Endometrial microvascular endothelial cells (primary cell): ENCODE measurements at regions not wholly inside any gene's neighbourhood (a gene's known extent, or its start where the extent isn't known, plus 50 kb on each side); places are given as distances from the start of the nearest gene placed in this dataset.
"Not testable (repeated sequence)": the region's sequence is repeated elsewhere in the genome, so short reads cannot be mapped to it uniquely, and the experiment has no call there.

Experiments used
- in situ Hi-C: cut with HindIII; loops from 2 replicates; pipeline ENCODE4 v1.10.0; 2017; ENCODE audit warnings: low sequenced_read_pairs, low pct_unique_long_range_greater_than_20kb; ENCODE audit errors: inconsistent ontology term

- in situ Hi-C loops: no loop called here
Observed at GRCh38 chr5:2166306-2166978, 283.7 kb upstream of the IRX4 start.

DNA sequence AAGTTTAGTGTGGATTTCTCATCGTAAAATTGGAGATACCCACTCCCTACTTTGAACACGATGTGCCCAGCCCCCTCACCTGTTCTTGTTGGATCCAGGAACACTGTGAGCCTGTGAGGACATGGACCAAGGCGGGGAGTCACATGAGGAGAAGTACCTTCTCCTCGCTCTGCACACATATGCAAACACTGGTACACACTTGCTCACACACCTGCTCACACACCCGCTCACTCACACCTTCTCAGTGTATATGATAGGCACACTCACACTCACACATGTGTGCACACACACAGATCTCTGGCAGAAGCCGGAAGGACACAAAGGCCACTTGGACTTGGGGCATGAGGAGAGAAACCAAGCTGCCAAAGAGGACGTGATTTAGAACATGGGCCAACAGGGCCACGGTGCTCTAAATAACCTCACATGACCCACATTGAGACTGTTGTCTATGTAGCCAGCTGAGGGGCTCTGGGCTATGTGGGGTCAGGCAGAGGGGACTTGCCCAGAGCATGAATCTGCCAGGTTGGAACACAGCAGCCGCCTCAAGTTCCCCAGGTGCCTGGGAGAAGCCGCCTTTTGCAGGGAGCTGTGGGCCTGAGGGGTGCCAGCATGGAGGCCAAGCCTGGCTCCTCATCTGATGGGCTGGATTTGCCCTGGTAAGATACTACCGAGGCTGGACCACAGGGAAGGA lies 283.0 kb upstream of the IRX4 start:
- in situ Hi-C loops: no loop called here

DNA sequence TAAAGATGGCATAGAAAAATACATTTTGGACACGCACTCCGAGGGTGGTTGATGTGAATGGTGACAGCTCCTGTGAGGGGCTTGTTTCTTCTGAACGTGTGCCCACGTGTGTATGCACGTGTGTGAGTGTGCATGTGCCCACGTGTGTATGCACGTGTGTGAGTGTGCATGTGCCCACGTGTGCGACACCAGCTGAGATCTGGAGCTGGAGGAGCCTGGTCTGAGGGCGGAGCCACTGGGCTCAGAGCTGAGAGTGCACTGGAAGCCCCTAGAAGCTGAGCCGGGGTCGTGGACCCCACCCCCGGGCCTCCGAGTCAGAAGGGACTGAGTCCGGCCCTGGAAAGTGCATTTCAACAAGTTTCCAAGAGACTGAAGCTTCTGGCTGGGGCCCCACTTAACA lies 282.5 kb upstream of the IRX4 start:
- in situ Hi-C loops: no loop called here

DNA sequence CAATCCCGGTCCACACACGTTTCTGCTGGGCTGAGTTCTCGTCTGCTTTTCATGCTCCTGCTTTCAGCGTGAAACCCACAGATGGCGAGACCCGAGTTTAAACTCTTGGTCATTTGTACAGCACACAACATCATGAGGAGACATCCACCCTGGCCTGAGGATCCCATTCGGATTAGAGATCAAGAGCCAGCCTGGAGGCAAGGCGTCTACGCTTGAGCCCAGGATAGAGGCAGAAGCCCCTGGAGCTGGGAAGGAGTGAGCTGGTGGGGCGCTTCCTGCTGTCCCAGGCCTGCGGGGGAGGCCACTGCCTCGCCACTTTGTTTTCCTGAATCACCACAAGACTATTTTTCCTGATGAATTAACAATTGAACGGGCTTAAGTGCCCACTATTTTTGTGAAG lies 281.9 kb upstream of the IRX4 start:
- in situ Hi-C loops: no loop called here

DNA sequence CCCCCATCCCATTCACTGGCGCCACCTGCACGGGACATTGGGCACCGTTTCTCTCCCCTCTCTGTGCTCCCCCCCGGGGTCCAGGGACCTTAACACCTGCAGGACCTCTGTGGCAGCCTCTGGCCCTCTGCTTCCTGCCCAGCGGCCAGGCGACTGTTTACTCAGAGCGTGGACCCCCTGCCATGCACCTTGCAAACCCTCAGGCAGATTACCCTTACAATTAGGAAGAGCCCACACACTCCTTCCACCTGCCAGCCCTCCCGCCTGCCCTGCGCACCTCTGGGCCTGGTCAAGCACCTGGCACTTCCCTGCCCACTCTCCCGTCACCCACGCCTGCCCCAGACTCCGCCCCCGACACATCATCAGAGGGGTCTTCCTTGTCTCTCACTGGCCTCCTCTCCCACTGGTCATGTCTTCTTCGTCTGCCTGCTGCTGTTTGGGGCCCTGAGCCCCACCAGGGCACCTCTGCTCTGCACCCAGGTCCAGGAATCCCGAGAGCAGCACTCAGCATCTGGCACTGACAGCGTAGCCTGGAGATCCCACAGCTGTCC lies 281.3 kb upstream of the IRX4 start:
- in situ Hi-C loops: no loop called here

DNA sequence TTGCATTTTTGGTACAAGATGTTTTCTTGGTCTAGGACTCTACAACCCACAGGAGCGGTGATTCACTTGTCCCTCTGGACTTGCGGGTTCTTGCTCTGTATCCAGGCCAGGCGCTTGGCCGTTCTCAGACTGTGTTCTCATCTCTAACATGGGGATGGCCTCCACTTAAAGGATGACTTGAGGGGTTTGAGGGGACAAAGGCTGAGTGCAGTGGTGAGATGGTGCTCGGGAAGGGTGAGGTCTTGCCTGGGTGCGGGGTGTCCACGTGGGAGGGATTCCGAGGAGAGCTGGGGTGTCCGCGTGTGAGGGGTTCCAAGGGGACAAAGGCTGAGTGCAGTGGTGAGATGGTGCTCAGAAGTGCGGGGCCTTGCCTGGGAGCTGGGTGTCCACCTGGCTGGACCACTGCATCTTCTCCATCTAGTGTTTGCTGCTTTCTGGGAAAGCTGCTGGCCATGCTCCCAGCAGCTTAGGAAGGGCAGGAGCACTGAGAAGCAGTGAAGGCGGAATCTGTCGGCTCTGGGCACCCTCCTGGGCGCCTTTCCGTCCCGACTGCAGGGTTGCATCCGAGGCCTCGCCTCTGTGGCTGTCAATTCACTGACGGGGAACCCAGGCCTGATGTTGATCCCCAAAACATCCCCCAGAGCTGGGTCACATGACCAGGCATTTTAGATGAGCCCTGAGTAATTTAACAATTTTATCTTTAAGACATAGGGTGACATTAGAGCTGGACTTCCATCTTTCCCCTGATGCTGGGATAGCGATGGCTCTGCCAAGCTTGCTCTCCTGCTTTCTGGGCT lies 280.5 kb upstream of the IRX4 start:
- in situ Hi-C loops: no loop called here

DNA sequence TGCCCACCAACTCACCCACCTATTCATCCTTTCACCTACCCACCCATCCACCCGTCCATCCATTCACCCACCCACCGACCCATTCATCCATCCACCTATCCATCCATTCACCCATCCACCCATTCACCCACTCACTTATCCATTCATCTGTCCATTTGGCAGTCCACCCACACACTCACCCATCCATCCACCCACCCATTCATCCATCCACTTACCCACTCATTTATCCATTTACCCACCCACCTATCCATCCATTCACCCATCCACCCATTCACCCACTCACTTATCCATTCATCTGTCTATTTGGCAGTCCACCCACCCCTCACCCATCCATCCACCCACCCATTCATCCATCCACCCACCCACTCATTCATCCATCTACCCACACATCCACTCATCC lies 278.1 kb upstream of the IRX4 start:
- in situ Hi-C loops: no loop called here

GRCh38 chr5:2158767-2159166 lies 276.0 kb upstream of the IRX4 start:
- in situ Hi-C loops: no loop called here

GRCh38 chr5:2158109-2158508 lies 275.4 kb upstream of the IRX4 start:
- in situ Hi-C loops: no loop called here

- in situ Hi-C loops: no loop called here
Observed at GRCh38 chr5:2157372-2157771, 274.6 kb upstream of the IRX4 start.

DNA sequence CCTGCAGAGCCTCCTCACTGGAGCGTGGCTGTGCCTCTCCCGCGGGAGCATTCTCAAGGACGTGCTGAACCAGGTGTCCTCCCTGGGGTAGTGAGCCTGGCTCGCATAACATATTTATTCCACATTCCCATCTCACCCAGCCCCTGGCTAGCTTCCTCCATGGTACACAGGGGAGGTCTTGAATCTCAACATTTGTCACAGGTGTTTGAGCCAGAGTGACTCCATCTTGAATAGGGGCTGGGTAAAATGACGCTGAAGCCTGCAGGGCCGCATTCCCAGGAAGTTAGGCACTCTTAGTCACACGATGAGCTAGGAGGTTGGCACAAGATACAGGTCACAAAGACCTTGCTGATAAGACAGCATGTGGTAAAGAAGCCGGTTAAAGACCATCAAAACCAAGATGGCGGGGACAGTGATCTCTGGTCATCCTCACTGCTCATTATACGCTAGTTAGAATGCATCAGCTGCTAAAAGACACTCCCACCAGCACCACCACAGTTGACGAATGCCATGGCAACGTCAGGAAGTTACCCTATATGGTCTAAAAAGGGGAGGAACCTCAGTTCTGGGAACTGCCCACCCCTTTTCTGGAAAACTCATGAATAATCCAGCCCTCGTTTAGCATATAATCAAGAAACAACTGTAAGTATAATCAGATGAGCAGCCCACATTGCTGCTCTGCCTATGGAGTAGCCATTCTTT lies 273.8 kb upstream of the IRX4 start:
- in situ Hi-C loops: no loop called here

DNA sequence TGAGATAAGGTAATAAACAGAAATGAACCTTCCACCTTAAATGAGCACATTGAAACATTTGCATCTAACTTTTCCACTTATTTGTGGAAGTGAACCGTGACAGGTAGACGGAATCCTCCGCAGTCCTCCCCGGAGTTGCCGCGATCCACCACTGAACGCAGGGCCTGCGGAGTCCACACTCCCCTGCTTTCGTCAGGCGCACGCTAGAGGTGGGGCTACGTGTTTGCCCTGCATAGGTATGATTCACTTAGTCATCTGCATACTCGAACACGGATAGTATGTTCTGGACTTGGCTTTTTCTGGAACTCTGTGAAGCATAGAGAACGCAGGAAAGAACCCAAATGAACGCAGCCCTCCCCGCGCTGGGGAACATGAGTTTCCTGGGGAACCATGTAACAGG lies 272.8 kb upstream of the IRX4 start:
- in situ Hi-C loops: no loop called here

GRCh38 chr5:2153802-2154201 lies 271.1 kb upstream of the IRX4 start:
- in situ Hi-C loops: no loop called here

DNA sequence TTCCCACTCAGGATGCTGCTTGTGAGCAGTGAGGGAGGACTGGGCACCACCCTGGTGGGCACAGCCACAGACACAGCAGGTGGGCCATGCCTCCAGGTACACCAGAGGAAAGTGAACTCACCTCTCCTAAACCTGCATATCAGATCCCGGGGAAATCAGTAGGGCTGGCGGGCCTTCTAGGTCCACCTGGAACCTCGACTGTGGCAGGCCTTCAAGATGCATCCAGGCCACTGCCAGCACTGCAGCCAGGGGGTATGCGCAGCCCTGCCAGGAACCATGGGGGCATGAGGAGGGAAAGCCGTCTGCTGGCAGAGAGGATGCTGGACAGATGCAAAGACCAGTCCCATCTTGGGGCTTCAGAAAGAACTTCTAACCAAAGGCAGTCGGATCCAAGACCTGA lies 270.6 kb upstream of the IRX4 start:
- in situ Hi-C loops: no loop called here

DNA sequence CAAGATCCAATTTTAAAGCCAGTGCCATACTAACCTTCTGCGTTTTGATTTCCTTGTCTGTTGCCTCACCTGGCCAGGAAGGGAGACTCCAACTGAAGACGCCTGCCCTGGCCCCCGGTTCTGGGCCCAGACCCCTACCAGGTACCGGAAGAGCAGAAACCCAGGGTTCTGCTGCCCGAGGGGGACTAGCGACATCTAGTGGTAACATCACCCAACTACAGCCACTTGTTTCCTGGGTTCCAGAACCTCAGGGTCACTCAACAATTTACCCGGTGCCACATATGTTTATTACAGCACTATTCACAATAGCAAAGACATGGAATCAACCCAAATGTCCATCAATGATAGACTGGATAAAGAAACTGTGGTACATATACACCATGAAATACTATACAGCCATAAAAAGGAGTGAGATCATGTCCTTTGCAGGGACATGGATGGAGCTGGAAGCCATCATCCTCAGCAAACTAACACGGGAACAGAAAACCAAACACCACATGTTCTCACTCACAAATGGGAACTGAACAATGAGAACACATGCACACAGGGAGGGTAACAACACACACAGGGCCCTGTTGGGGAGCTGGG lies 268.7 kb upstream of the IRX4 start:
- in situ Hi-C loops: not testable (repeated sequence)

- in situ Hi-C loops: no loop called here
Observed at GRCh38 chr5:2149195-2149539, 266.4 kb upstream of the IRX4 start.

DNA sequence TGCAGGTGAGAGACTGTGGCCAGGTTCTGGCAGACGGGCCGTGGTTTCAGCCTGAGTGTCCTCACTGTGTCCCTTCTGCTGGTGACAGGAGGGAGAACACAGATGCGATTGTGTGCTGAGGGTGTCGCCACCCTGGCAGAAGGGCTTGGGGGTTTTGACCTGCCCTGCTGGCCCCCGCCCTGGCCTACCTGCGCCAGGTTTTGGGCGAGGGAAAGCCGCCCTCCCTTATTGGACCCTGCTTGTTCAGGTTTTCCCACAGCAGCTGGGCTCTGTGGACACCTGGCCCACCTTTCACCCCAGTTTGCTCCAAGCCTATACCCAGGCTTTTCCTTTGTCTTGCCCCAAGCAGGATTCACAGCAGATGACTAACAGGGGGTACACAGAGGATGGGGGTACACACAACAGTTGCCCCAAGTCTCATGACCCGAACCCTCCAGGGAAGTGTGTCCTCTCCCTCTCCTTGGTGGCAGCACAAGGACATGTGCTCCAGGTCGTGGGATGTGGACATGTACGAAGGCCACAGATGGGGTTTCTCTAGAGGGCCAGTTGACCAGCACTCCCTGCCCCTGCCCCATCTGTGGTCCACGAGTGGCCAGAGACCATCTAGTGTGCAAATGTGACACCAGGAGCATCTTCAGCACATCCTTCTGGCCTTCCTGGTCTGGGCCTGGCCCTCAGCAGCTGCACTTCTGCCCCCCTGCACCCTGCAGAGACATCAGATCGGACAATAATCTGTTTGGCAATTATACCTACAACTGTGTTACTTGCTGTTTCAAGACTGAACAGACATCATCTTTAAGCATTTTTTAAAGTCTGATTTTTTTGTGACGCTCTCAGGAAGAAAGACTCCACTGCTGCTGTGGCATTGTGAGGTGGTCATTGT lies 265.8 kb upstream of the IRX4 start:
- in situ Hi-C loops: no loop called here
